Natural killer cell treated with Interleukin-12 subunit alpha and Interleukin-12 subunit beta and Interleukin-15 and Interleukin-18, amount 100 ng/mL, for 72 hours (primary cell): ENCODE measurements at regions not wholly inside any gene's neighbourhood (a gene's known extent, or its start where the extent isn't known, plus 50 kb on each side); places are given as distances from the start of the nearest gene placed in this dataset.

Experiments
- ATAC-seq, 2 donors: fragments of 150-1000 bp; cut with Tn5 transposase in 1 of 2; sonication (Bioruptor Pico), chemical (Tn5 transposase) in 1 of 2; 2 replicates each; pipeline ENCODE4 v1.10.0; 2021
- DNase-seq: peaks from one replicate; pipeline ENCODE4 v3.0.0; 2022; ENCODE audit warnings: low spot score
- H3K27ac Mint-ChIP-seq, 2 donors: 1 replicate in 1 of 2; 2 replicates in 1 of 2; pipeline ENCODE4 v1.8.0; 2022; ENCODE audit warnings: mixed read lengths in 2 of 2, mild to moderate bottlenecking in 1 of 2, moderate library complexity in 1 of 2
- H3K27me3 Mint-ChIP-seq, 2 donors: 1 replicate in 1 of 2; 2 replicates in 1 of 2; pipeline ENCODE4 v1.8.0; 2022; ENCODE audit warnings: mixed read lengths in 2 of 2
- H3K36me3 Mint-ChIP-seq: one replicate; pipeline ENCODE4 v1.8.0; 2022; ENCODE audit warnings: mixed read lengths
- H3K4me1 Mint-ChIP-seq, 2 donors: 1 replicate in 1 of 2; 2 replicates in 1 of 2; pipeline ENCODE4 v1.8.0; 2022; ENCODE audit warnings: low read depth in 2 of 2, mixed read lengths in 2 of 2, mild to moderate bottlenecking in 1 of 2
- H3K4me3 Mint-ChIP-seq: one replicate; pipeline ENCODE4 v1.8.0; 2022; ENCODE audit warnings: mixed read lengths
- H3K9me3 Mint-ChIP-seq: 2 replicates; pipeline ENCODE4 v1.8.0; 2022; ENCODE audit warnings: mixed read lengths

- DNase-seq (no peak), ATAC-seq (no peak)
- H3K36me3 Mint-ChIP-seq = no peaks in the 10 kb centered on the region
- no peak overlapping the region for H3K27ac Mint-ChIP-seq
- H3K4me3 Mint-ChIP-seq = no peak overlapping the region
- H3K4me1 Mint-ChIP-seq = peaks cover 0 to 3% of the 10 kb centered on the region in 2 donors
- H3K27me3 Mint-ChIP-seq = peaks cover 9 to 17% of the 10 kb centered on the region in 2 donors
- no peaks in the 10 kb centered on the region for H3K9me3 Mint-ChIP-seq
Observed at GRCh38 chr1:67594764-67595163, 90.2 kb upstream of the GADD45A start.

DNA sequence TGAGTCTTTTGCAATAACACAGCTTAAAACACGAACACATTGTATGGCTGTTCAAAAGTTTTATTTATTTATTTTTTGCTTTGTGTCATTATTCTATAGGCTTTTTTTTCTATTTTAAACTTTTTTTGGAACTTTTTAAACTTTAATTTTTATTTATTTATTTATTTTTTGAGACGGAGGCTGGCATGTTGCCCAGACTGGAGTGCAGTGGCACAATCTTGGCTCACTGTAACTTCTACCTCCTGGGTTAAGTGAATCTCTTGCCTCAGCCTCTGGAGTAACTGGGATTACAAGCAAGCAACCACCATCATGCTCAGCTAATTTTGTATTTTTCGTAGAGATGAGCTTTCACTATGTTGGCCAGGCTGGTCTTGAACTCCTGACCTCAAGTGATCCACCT, 88.3 kb upstream of the GADD45A start:
- peaks cover 6 to 9% of the 10 kb centered on the region in 2 donors for H3K27me3 Mint-ChIP-seq
- ATAC-seq (no peak), DNase-seq (no peak)
- H3K36me3 Mint-ChIP-seq = no peaks in the 10 kb centered on the region
- H3K4me1 Mint-ChIP-seq = no peaks in the 10 kb centered on the region
- H3K27ac Mint-ChIP-seq = no peak overlapping the region
- no peaks in the 10 kb centered on the region for H3K9me3 Mint-ChIP-seq
- H3K4me3 Mint-ChIP-seq = no peak overlapping the region

DNA sequence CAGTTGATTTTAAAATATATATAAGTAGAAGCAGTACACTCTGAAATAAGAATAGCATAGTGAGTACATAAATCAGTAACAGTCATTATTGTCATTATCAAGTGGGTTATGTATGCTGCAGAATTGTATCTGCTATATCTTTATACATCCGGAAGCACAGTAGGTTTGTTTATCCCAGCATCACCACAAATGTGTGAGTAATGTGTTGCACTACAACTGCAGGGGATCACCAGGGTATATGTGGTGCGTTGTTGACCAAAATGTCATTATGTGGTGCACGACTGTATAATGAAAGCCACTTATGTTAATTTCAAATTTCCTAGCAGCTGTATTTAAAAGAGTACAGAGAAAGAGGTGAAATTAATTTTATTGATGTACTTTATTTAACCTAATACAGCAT, 87.7 kb upstream of the GADD45A start:
- H3K27me3 Mint-ChIP-seq = peaks cover 6 to 8% of the 10 kb centered on the region in 2 donors
- H3K27ac Mint-ChIP-seq = no peak overlapping the region
- no peaks in the 10 kb centered on the region for H3K4me1 Mint-ChIP-seq
- H3K4me3 Mint-ChIP-seq = no peak overlapping the region
- H3K9me3 Mint-ChIP-seq = no peaks in the 10 kb centered on the region
- ATAC-seq (no peak), DNase-seq (no peak)
- no peaks in the 10 kb centered on the region for H3K36me3 Mint-ChIP-seq

DNA sequence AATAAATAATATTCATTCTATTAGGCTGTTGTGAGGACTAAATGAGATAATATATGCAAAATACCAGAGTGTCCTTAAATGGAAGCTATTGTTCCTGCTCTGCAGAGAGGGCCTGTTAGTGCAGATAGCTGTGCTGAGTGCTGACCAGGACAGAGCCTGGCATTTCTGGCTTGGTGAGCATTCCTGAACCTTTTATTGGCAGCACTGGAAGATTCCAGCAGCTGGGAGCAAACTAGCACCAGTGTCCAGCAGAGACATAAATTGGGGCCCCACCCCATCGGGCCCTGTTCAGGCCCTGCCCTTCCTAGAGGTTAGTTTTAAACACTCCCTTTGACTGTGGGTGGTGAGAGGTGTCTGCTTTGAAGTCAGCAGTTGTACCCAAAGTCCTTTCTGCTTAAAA, 85.9 kb upstream of the GADD45A start:
- no peak overlapping the region for H3K27ac Mint-ChIP-seq
- no peaks in the 10 kb centered on the region for H3K4me1 Mint-ChIP-seq
- peaks cover 14 to 18% of the 10 kb centered on the region in 2 donors for H3K27me3 Mint-ChIP-seq

GRCh38 chr1:67601539-67601938, 83.5 kb upstream of the GADD45A start:
- ATAC-seq (no peak), DNase-seq (no peak)
- H3K4me1 Mint-ChIP-seq = no peaks in the 10 kb centered on the region
- no peak overlapping the region for H3K27ac Mint-ChIP-seq
- H3K4me3 Mint-ChIP-seq = no peak overlapping the region
- no peaks in the 10 kb centered on the region for H3K9me3 Mint-ChIP-seq
- H3K27me3 Mint-ChIP-seq = peaks cover 14 to 18% of the 10 kb centered on the region in 2 donors
- H3K36me3 Mint-ChIP-seq = no peaks in the 10 kb centered on the region

More for the DNA sequence above, 85.9 kb upstream of the GADD45A start:
- ATAC-seq (no peak), DNase-seq (no peak)
- Mint-ChIP-seq H3K9me3 (no peaks in the 10 kb centered on the region), H3K36me3 (no peaks in the 10 kb centered on the region), H3K4me3 (no peak overlapping the region)

DNA sequence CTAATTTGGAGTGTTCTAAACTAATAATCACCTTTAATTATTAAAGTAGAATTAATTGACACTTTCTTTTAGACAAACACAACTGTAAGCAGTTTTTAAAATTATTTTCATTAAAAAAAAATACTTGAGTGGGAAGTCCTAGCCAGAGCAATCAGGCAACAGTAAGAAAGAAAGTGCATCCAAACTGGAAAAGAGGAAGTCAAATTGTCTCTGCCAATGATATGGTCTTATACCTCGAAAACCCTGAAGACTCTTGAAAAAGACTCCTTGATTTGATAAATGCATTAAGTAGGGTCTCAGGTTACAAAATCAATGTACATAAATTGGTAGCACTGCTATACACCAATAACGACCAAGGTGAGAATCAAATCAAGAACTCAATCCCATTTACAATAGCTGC, 83.0 kb upstream of the GADD45A start:
- Mint-ChIP-seq H3K36me3 (no peaks in the 10 kb centered on the region), H3K9me3 (no peaks in the 10 kb centered on the region), H3K4me1 (no peaks in the 10 kb centered on the region), H3K27ac (no peak overlapping the region), H3K4me3 (no peak overlapping the region), H3K27me3 (peaks cover 14 to 18% of the 10 kb centered on the region in 2 donors)
- no peak for DNase-seq
- ATAC-seq = no peak

- H3K4me1 Mint-ChIP-seq = peaks cover 0 to 5% of the 10 kb centered on the region in 2 donors
- ATAC-seq (no peak), DNase-seq (no peak)
- no peak overlapping the region for H3K27ac Mint-ChIP-seq
- H3K36me3 Mint-ChIP-seq = no peaks in the 10 kb centered on the region
- H3K27me3 Mint-ChIP-seq = peaks cover 18 to 19% of the 10 kb centered on the region in 2 donors
- no peaks in the 10 kb centered on the region for H3K9me3 Mint-ChIP-seq
- no peak overlapping the region for H3K4me3 Mint-ChIP-seq
Observed at GRCh38 chr1:67604778-67605177, 80.2 kb upstream of the GADD45A start.

- Mint-ChIP-seq H3K27ac (no peak overlapping the region), H3K4me1 (peaks cover 0 to 5% of the 10 kb centered on the region in 2 donors), H3K4me3 (no peak overlapping the region), H3K27me3 (peaks cover 16 to 18% of the 10 kb centered on the region in 2 donors), H3K9me3 (no peaks in the 10 kb centered on the region), H3K36me3 (no peaks in the 10 kb centered on the region)
- no peak for DNase-seq
- ATAC-seq = no peak
Observed at GRCh38 chr1:67605209-67605780, 79.7 kb upstream of the GADD45A start.

DNA sequence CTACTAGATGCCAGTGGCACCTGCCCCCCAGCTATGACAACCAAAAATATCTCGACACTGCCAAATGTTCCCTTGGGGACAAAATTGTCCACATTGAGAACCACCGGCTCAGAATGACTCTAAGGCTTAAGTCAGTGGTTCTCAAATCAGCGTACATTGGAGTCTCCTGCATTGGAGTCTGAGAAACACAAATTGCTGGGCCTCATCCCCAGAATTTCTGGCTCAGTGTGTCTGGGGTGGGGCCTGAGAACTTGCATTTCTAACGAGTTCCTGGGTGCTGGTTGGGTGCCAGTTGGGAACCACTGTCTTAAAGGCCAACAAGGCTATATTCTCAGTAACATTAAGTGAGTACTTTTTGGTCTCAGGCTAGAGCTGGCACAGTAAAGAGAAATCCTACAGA, 77.7 kb upstream of the GADD45A start:
- no peak for ATAC-seq
- Mint-ChIP-seq H3K27me3 (peaks cover 17 to 21% of the 10 kb centered on the region in 2 donors), H3K4me1 (peaks cover 0 to 7% of the 10 kb centered on the region in 2 donors), H3K27ac (no peak overlapping the region), H3K4me3 (no peak overlapping the region), H3K36me3 (no peaks in the 10 kb centered on the region), H3K9me3 (no peaks in the 10 kb centered on the region)
- no peak for DNase-seq

- Mint-ChIP-seq H3K4me3 (no peak overlapping the region), H3K27ac (no peak overlapping the region), H3K4me1 (peaks cover 0 to 11% of the 10 kb centered on the region in 2 donors), H3K9me3 (no peaks in the 10 kb centered on the region), H3K36me3 (no peaks in the 10 kb centered on the region), H3K27me3 (peaks cover 12 to 17% of the 10 kb centered on the region in 2 donors)
- ATAC-seq = no peak
- no peak for DNase-seq
Observed at GRCh38 chr1:67607699-67608098, 77.3 kb upstream of the GADD45A start.

DNA sequence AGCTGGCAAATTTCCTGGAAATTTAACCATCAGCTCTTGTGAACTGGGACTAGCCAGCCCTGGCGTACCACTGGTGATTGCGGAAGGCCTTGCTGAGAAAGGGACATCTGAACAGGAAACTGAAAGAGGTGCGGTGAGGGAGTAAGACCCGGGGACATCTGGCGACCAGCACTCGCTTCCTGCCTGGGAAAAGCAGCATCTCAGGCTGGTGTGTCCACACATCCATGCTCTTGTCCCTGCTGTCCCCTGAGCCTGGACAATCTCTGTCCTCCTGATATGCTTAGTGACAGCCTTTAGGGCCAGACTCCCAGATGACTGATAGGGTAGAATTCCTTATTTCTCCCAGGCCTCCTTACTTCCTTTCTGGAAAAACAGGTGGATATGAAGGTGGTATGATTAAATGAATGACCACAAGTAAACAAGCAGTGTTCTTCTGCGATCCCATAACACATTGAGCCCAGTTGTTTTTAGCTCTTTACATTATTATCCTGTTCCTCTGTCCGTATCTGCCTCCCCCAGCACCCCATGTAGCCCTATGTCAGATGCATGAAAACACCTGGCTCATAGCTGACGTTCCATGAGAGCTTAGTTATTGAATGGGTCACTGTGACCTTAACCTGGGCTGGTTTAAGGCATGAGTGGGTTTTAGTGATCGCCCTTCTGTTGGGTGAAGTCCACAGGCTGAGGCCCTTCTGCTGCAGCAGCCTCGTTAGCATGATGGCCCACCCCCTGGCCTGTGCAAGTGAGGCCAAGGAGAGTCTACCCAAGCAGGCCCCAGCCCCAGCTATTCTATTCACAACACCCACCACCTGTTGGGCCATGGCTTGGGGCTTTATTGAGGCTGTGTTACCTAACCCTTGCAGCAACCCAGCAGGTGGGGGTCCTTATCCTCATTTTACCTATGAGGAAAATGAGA, 76.1 kb upstream of the GADD45A start:
- Mint-ChIP-seq H3K4me3 (no peak overlapping the region), H3K9me3 (no peaks in the 10 kb centered on the region), H3K27me3 (peaks cover 6 to 9% of the 10 kb centered on the region in 2 donors), H3K36me3 (no peaks in the 10 kb centered on the region), H3K4me1 (peaks cover 0 to 12% of the 10 kb centered on the region in 2 donors), H3K27ac (peak overlapping the region in 1 of 2 donors; percentile 6)
- DNase-seq (no peak), ATAC-seq (no peak)

- H3K4me3 Mint-ChIP-seq = no peak overlapping the region
- peaks cover under 1 to 19% of the 10 kb centered on the region in 2 donors for H3K4me1 Mint-ChIP-seq
- peak overlapping the region in 1 of 2 donors; percentile 54 for H3K27ac Mint-ChIP-seq
- DNase-seq (no peak), ATAC-seq (peak in 1 of 2 donors; percentile 32)
- H3K27me3 Mint-ChIP-seq = peaks cover 8 to 9% of the 10 kb centered on the region in 2 donors
- no peaks in the 10 kb centered on the region for H3K36me3 Mint-ChIP-seq
- H3K9me3 Mint-ChIP-seq = no peaks in the 10 kb centered on the region
Observed at GRCh38 chr1:67609577-67610341, 75.2 kb upstream of the GADD45A start.

DNA sequence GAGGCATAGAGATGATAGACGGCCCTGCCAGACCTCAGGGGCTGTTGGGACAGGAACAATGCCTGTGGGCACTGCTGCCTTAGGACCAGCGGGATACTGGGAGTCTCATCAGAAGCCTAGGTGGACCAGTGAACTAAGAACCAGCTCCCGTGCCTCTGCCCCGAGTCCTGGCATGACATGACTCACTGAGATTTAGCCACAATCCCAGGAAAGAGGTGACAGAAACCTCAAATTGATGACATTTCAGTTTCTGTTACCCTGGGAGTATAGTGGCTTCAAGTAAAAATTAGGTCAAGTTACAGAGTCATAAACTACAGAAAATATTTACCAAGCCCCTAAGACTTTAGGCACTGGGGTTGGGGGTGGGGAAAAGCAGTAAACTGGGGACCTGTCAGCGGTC, 74.6 kb upstream of the GADD45A start:
- Mint-ChIP-seq H3K27ac (no peak overlapping the region), H3K4me1 (peaks cover 4 to 22% of the 10 kb centered on the region in 2 donors), H3K9me3 (no peaks in the 10 kb centered on the region), H3K4me3 (no peak overlapping the region), H3K36me3 (no peaks in the 10 kb centered on the region), H3K27me3 (peaks cover 13 to 14% of the 10 kb centered on the region in 2 donors)
- ATAC-seq (peak in 1 of 2 donors; percentile 21), DNase-seq (no peak)

- no peak overlapping the region for H3K4me3 Mint-ChIP-seq
- peaks cover 16 to 22% of the 10 kb centered on the region in 2 donors for H3K27me3 Mint-ChIP-seq
- H3K36me3 Mint-ChIP-seq = no peaks in the 10 kb centered on the region
- ATAC-seq (no peak), DNase-seq (no peak)
- H3K27ac Mint-ChIP-seq = no peak overlapping the region
- H3K4me1 Mint-ChIP-seq = peaks cover 4 to 22% of the 10 kb centered on the region in 2 donors
- H3K9me3 Mint-ChIP-seq = no peaks in the 10 kb centered on the region
Observed at GRCh38 chr1:67611846-67612245, 73.2 kb upstream of the GADD45A start.
